Activated T-cell treated with anti-CD3 and anti-CD28 coated beads, Interleukin-2, amount 50 U/mL, for 4 hours (primary cell): ENCODE measurements at regions not wholly inside any gene's neighbourhood (a gene's known extent, or its start where the extent isn't known, plus 50 kb on each side); places are given as distances from the start of the nearest gene placed in this dataset.

ENCODE experiments used
- ATAC-seq, 2 donors: fragments of 200-7000 bp; cut with Tn5 transposase; one replicate each; pipeline ENCODE4 v1.10.0; 2021
- DNase-seq: peaks from one replicate; pipeline ENCODE4 v3.0.0-alpha.2; 2020
- H3K27me3 Mint-ChIP-seq: one replicate; pipeline ENCODE4 v1.8.0; 2021; ENCODE audit warnings: low read depth, mixed read lengths
- H3K36me3 Mint-ChIP-seq: one replicate; pipeline ENCODE4 v1.8.0; 2022; ENCODE audit warnings: mixed read lengths; ENCODE audit not compliant: insufficient read depth
- H3K4me1 Mint-ChIP-seq: one replicate; pipeline ENCODE4 v1.8.0; 2021; ENCODE audit warnings: low read depth, mixed read lengths
- H3K4me3 Mint-ChIP-seq: one replicate; pipeline ENCODE4 v1.8.0; 2021; ENCODE audit warnings: mild to moderate bottlenecking, moderate library complexity, mixed read lengths
- H3K9me3 Mint-ChIP-seq: one replicate; pipeline ENCODE4 v1.8.0; 2021; ENCODE audit warnings: mixed read lengths

DNA sequence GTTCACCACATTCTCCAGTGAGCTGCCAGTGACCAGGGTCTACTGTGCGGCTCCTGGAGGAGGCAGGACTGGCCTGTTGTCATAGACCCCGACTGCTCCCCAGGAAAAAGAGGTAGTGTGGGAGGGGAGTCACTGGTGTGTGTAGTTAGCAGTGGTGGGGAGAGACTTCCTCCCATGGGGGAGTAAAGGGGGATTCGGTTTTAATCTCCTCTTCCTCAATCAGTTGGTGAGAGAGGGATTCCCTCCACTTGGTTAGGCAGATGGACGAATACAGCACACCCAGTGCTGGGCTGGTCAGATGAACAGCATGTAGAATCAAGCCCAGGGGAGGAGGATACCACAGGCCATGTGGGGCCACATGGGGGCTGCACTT, 207.6 kb upstream of the S1PR3 start:
- no peaks in the 10 kb centered on the region for H3K4me1 Mint-ChIP-seq
- ATAC-seq = no peak
- H3K9me3 Mint-ChIP-seq = no peaks in the 10 kb centered on the region
- no peaks in the 10 kb centered on the region for H3K36me3 Mint-ChIP-seq
- H3K27me3 Mint-ChIP-seq = peaks cover 15% of the 10 kb centered on the region
- DNase-seq = no peak
- no peak overlapping the region for H3K4me3 Mint-ChIP-seq

GRCh38 chr9:88784960-88785359, 206.3 kb upstream of the S1PR3 start:
- DNase-seq = no peak
- no peak for ATAC-seq
- no peaks in the 10 kb centered on the region for H3K9me3 Mint-ChIP-seq
- H3K36me3 Mint-ChIP-seq = no peaks in the 10 kb centered on the region
- H3K27me3 Mint-ChIP-seq = peaks cover 11% of the 10 kb centered on the region
- peaks cover under 1% of the 10 kb centered on the region for H3K4me1 Mint-ChIP-seq
- H3K4me3 Mint-ChIP-seq = no peak overlapping the region

DNA sequence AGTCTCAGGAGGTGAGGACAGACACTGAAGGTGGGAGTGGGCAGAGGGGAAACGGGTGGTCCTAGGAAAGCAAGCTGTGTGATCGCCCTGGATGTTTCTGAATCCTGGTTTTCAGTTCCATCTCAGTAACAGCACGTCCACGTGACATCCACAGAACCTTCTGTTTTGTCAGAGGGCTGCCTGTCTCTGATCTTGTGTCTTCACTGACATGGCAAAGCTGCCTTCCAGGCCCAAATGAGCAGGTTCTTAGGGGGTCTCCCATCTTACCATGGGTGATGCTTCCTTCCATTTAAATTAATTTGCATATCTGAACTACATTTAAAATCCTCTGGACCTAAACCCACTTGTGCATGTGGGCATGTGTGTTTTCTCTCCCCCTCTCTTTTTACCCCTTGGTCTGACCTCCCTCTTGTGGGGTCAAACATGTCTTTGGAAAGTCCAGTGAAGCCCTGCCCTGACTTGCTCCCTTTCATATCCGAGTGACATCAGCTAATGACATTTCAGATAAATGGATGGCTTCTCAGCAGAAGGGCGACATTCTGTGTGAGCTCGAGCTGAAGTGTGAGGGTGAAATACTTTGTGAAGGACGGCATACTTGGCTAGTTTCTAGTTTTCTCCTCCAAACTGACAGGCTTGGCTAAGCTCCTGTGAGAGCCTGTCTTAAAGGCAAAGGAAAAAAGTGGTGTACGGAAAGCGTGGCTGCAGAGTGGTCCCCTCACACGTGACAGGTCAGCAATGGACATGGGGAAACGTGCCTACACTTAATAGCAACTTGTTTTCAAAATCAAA, 204.8 kb upstream of the S1PR3 start:
- no peaks in the 10 kb centered on the region for H3K36me3 Mint-ChIP-seq
- DNase-seq = no peak
- ATAC-seq = no peak
- no peaks in the 10 kb centered on the region for H3K9me3 Mint-ChIP-seq
- peaks cover 11% of the 10 kb centered on the region for H3K27me3 Mint-ChIP-seq
- peaks cover 3% of the 10 kb centered on the region for H3K4me1 Mint-ChIP-seq
- H3K4me3 Mint-ChIP-seq = no peak overlapping the region

- Mint-ChIP-seq H3K4me1 (peaks cover 6% of the 10 kb centered on the region), H3K9me3 (no peaks in the 10 kb centered on the region), H3K27me3 (peaks cover 7% of the 10 kb centered on the region), H3K36me3 (no peaks in the 10 kb centered on the region), H3K4me3 (no peak overlapping the region)
- DNase-seq (no peak), ATAC-seq (peak; percentile 63 to 70)
Measured at GRCh38 chr9:88789785-88790184, 201.5 kb upstream of the S1PR3 start.

- Mint-ChIP-seq H3K9me3 (peaks cover 10% of the 10 kb centered on the region), H3K27me3 (peaks cover 7% of the 10 kb centered on the region), H3K4me1 (peaks cover 6% of the 10 kb centered on the region), H3K4me3 (no peak overlapping the region), H3K36me3 (no peaks in the 10 kb centered on the region)
- DNase-seq (no peak), ATAC-seq (no peak)
Measured at GRCh38 chr9:88791105-88791805, 200.0 kb upstream of the S1PR3 start.

DNA sequence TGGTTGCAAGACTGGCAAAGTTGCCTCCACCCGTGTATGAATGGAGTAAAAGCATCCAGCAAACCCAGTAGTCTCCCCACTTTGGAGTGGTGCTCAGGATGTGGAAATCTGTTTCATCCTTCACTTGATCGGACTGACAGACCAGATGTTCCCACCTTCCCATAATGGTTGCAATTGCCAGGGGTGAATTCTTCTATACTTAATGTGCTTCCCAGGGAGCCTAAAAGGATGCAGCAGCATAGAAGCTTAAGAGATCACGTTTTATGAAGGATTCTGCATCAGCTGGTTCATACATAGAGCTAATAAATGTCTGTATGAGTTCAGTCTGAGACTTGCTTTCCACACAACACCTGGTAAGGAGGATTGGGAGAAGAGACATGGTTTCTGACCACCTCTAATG, 198.8 kb upstream of the S1PR3 start:
- Mint-ChIP-seq H3K27me3 (peaks cover 5% of the 10 kb centered on the region), H3K4me3 (no peak overlapping the region), H3K36me3 (no peaks in the 10 kb centered on the region), H3K9me3 (peaks cover 14% of the 10 kb centered on the region), H3K4me1 (peaks cover 6% of the 10 kb centered on the region)
- ATAC-seq = no peak
- no peak for DNase-seq

DNA sequence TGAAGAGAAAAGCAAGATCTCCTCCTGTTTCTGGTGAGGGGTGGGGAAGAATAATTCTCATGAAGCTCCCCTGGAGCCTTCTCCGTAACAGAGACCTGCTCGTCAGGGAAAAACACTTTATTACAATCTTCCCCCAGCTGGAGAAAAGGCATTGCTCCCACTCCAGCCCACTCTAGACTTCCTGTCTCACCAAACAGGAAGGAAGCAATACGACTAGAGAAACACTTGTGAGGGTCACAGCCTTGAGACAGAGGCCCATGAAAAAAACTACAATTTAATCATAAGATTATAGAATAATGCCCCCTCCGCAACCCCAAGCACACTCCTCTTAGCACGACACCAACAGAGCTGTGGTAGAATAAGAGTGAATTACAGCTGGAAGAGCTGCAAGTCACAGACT, 197.2 kb upstream of the S1PR3 start:
- Mint-ChIP-seq H3K27me3 (no peaks in the 10 kb centered on the region), H3K4me3 (no peak overlapping the region), H3K9me3 (peaks cover 14% of the 10 kb centered on the region), H3K4me1 (peaks cover 6% of the 10 kb centered on the region), H3K36me3 (no peaks in the 10 kb centered on the region)
- DNase-seq = no peak
- ATAC-seq = no peak

GRCh38 chr9:88796947-88797346, 194.3 kb upstream of the S1PR3 start:
- no peak for ATAC-seq
- no peaks in the 10 kb centered on the region for H3K36me3 Mint-ChIP-seq
- peaks cover 4% of the 10 kb centered on the region for H3K4me1 Mint-ChIP-seq
- peaks cover 3% of the 10 kb centered on the region for H3K27me3 Mint-ChIP-seq
- H3K4me3 Mint-ChIP-seq = no peak overlapping the region
- H3K9me3 Mint-ChIP-seq = peaks cover 14% of the 10 kb centered on the region
- no peak for DNase-seq

DNA sequence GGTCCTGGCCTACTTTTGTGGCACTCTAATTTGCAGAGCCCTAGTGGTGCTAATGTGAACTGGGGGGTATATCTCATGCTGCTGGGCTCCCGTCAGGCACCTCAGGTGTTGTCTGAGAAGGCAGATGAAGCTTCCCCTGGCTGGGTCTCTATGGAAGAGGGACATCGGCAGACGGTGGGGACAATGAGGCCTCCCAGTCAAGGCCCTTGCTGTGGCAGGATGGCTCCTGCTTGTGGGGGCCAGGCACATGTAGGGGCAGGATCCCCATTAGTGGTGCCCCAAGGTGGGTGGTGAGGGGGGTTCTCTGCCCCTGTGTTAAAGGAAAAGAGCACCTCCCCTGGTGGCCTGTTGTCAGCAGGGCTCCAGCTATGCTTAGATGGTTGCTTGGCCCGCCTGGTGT, 192.8 kb upstream of the S1PR3 start:
- DNase-seq (no peak), ATAC-seq (no peak)
- H3K27me3 Mint-ChIP-seq = peaks cover 7% of the 10 kb centered on the region
- H3K9me3 Mint-ChIP-seq = peaks cover 14% of the 10 kb centered on the region
- H3K4me3 Mint-ChIP-seq = no peak overlapping the region
- no peaks in the 10 kb centered on the region for H3K36me3 Mint-ChIP-seq
- peaks cover 4% of the 10 kb centered on the region for H3K4me1 Mint-ChIP-seq

DNA sequence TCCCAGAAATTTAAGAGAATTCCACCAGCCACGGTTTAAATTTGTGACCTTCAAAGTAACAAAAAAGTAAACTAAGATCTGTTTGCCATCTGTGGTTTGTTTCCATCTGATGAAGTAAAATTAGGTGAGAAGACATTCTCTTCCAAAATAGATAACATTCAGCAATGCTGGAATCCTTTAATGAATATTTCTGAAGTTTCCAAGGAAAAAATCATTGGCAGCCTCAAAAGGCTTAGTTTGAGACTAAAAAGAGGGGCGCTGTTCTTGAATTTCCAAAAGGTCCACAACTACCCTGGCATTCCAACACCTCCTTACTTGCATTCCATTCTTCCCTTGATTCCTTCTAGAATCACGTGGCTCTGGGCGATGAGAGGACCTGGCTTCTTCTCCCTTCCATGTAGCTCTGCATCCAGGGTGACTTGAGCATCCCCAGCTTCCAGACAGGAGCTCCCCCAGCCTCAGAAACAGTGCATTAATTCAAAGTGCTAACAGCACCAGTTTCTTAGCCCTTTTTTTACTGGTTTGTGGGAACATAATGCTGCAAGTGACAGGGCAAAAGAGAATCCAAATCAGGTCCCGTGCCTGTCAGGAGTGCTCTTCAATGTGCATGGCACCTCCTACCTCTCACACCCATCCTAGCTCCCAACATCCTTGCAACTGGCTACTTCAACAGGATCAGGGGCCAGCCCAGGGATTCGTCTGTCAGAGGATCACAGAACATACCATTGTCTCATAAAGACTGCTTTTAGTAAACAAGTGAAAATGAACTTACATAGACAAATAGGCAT, 191.5 kb upstream of the S1PR3 start:
- DNase-seq = no peak
- no peak for ATAC-seq
- Mint-ChIP-seq H3K36me3 (no peaks in the 10 kb centered on the region), H3K4me3 (no peak overlapping the region), H3K27me3 (peaks cover 14% of the 10 kb centered on the region), H3K9me3 (peaks cover 14% of the 10 kb centered on the region), H3K4me1 (no peaks in the 10 kb centered on the region)

DNA sequence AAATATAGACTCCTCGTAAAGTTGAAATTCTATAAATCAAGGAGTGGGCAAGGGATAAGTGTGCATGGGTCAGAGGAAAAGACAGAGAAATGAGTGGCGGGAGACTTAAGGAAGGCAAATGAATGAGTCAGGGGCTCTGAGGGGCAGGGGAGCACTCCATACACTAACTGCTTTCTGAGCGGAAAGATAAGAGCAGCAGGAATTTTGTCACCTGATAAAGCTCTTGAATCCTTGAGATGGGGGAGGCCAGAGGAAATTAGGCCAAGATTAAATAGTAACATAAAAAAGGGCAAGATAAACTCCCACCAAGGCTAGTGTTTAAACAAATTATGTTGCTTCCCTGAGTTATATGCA, 191.0 kb upstream of the S1PR3 start:
- Mint-ChIP-seq H3K27me3 (peaks cover 14% of the 10 kb centered on the region), H3K9me3 (peaks cover 12% of the 10 kb centered on the region), H3K36me3 (no peaks in the 10 kb centered on the region)

DNA sequence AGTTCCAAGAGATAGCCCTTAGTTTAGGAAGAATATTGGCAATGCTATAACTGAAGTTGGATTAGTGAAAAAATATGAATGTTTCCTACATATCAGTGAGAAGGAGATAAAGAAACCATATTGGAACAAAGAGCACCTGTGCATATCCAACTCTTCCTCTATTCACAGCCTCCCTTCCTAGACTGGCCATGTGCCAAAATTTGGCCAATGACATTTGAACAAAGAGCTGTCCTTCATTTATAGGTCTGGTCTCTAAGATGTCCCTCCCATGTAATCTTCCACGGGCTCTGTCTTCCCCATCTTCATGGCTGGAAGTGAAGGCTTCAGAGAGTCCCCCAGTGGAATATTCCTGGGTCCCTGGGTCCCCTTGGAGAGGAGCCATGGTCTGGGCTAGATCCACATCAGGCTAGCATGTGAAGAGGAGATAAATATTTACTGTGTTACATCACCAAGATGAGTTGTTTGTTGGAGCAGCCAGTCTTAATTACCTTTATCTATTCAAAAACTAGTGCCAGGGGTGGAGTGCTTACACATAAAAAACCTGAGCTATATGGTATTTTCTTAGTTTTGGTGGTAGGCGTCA, 190.0 kb upstream of the S1PR3 start:
- ATAC-seq = no peak

More for the DNA sequence above, 191.0 kb upstream of the S1PR3 start:
- H3K4me3 Mint-ChIP-seq = no peak overlapping the region
- no peak for DNase-seq
- ATAC-seq = no peak
- H3K4me1 Mint-ChIP-seq = no peaks in the 10 kb centered on the region

DNA sequence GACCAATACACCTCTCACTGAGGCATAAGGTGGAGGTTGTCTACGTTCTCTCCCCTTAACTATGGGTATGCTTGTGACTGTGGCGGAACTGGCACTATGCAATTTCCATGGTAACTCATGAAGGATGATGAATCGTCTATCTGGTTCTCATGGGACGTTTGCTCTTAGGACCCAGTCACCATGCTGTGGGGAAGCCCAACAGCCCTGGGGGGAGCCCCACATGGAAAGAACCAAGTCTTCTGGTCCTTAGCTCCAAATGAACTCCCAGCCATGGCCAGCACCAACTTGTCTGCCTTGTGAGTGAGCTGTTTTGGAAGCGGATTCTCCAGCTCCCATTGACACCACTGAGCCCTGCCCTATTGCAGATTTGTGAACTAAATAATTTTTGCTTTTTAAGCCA, 188.7 kb upstream of the S1PR3 start:
- ATAC-seq (no peak), DNase-seq (no peak)
- H3K4me1 Mint-ChIP-seq = no peaks in the 10 kb centered on the region
- H3K27me3 Mint-ChIP-seq = peaks cover 16% of the 10 kb centered on the region
- H3K36me3 Mint-ChIP-seq = no peaks in the 10 kb centered on the region
- no peak overlapping the region for H3K4me3 Mint-ChIP-seq
- H3K9me3 Mint-ChIP-seq = no peaks in the 10 kb centered on the region

More for the DNA sequence above, 190.0 kb upstream of the S1PR3 start:
- no peak overlapping the region for H3K4me3 Mint-ChIP-seq
- H3K36me3 Mint-ChIP-seq = no peaks in the 10 kb centered on the region
- H3K27me3 Mint-ChIP-seq = peaks cover 14% of the 10 kb centered on the region
- DNase-seq = no peak
- peaks cover 4% of the 10 kb centered on the region for H3K9me3 Mint-ChIP-seq
- H3K4me1 Mint-ChIP-seq = no peaks in the 10 kb centered on the region

GRCh38 chr9:88803546-88804253, 187.6 kb upstream of the S1PR3 start:
- ATAC-seq = no peak
- H3K9me3 Mint-ChIP-seq = no peaks in the 10 kb centered on the region
- no peak overlapping the region for H3K4me3 Mint-ChIP-seq
- no peaks in the 10 kb centered on the region for H3K4me1 Mint-ChIP-seq
- DNase-seq = no peak
- H3K36me3 Mint-ChIP-seq = no peaks in the 10 kb centered on the region
- peaks cover 16% of the 10 kb centered on the region for H3K27me3 Mint-ChIP-seq
